IPS-18a (cell line): ENCODE measurements at regions not wholly inside any gene's neighbourhood (a gene's known extent, or its start where the extent isn't known, plus 50 kb on each side); places are given as distances from the start of the nearest gene placed in this dataset.

ENCODE experiments used
- H3K27ac ChIP-seq: one replicate; pipeline ENCODE4 v1.5.1; 2013; ENCODE audit warnings: low read length
- H3K27me3 ChIP-seq: one replicate; pipeline ENCODE4 v1.6.1; 2013; ENCODE audit warnings: mild to moderate bottlenecking, low read length; ENCODE audit not compliant: control insufficient read depth, insufficient read depth
- H3K36me3 ChIP-seq: one replicate; pipeline ENCODE4 v1.6.1; 2013; ENCODE audit warnings: low read depth, low read length; ENCODE audit not compliant: control insufficient read depth
- H3K4me1 ChIP-seq: one replicate; pipeline ENCODE4 v1.6.1; 2013; ENCODE audit warnings: low read depth, low read length; ENCODE audit not compliant: control insufficient read depth
- H3K4me3 ChIP-seq: one replicate; pipeline ENCODE4 v1.5.1; 2013; ENCODE audit warnings: low read length
- H3K9ac ChIP-seq: one replicate; pipeline ENCODE4 v1.6.1; 2013; ENCODE audit warnings: mild to moderate bottlenecking, low read length, moderate library complexity
- H3K9me3 ChIP-seq: one replicate; pipeline ENCODE4 v1.6.1; 2013; ENCODE audit warnings: low read depth, low read length; ENCODE audit not compliant: control insufficient read depth

GRCh38 chr20:54874718-54875117, 399.3 kb downstream of the DOK5 start:
- Histone ChIP-seq H3K9me3 (no peaks in the 10 kb centered on the region), H3K4me1 (no peaks in the 10 kb centered on the region), H3K36me3 (no peaks in the 10 kb centered on the region), H3K4me3 (no peak overlapping the region), H3K27me3 (no peaks in the 10 kb centered on the region), H3K9ac (no peak overlapping the region), H3K27ac (no peak overlapping the region)

GRCh38 chr20:54872440-54872839, 397.0 kb downstream of the DOK5 start:
- Histone ChIP-seq H3K36me3 (no peaks in the 10 kb centered on the region), H3K27ac (no peak overlapping the region), H3K9me3 (no peaks in the 10 kb centered on the region), H3K4me3 (no peak overlapping the region), H3K27me3 (no peaks in the 10 kb centered on the region), H3K4me1 (no peaks in the 10 kb centered on the region), H3K9ac (no peak overlapping the region)

GRCh38 chr20:54869765-54870164, 394.4 kb downstream of the DOK5 start:
- Histone ChIP-seq H3K9ac (no peak overlapping the region), H3K4me3 (no peak overlapping the region), H3K27ac (no peak overlapping the region), H3K36me3 (no peaks in the 10 kb centered on the region), H3K9me3 (no peaks in the 10 kb centered on the region), H3K4me1 (no peaks in the 10 kb centered on the region), H3K27me3 (no peaks in the 10 kb centered on the region)

GRCh38 chr20:54865273-54865672, 389.9 kb downstream of the DOK5 start:
- no peak overlapping the region for H3K27ac ChIP-seq
- H3K4me1 ChIP-seq: no peaks in the 10 kb centered on the region
- H3K9ac ChIP-seq: no peak overlapping the region
- no peaks in the 10 kb centered on the region for H3K36me3 ChIP-seq
- no peaks in the 10 kb centered on the region for H3K9me3 ChIP-seq
- no peak overlapping the region for H3K4me3 ChIP-seq
- H3K27me3 ChIP-seq: no peaks in the 10 kb centered on the region

GRCh38 chr20:54860716-54861115, 385.3 kb downstream of the DOK5 start:
- Histone ChIP-seq H3K4me3 (no peak overlapping the region), H3K27ac (no peak overlapping the region), H3K4me1 (no peaks in the 10 kb centered on the region), H3K9me3 (no peaks in the 10 kb centered on the region), H3K27me3 (no peaks in the 10 kb centered on the region), H3K36me3 (no peaks in the 10 kb centered on the region), H3K9ac (no peak overlapping the region)

GRCh38 chr20:54856202-54856601, 380.8 kb downstream of the DOK5 start:
- H3K9me3 ChIP-seq: no peaks in the 10 kb centered on the region

GRCh38 chr20:54849741-54850140, 374.3 kb downstream of the DOK5 start:
- Histone ChIP-seq H3K9me3 (no peaks in the 10 kb centered on the region), H3K27me3 (no peaks in the 10 kb centered on the region), H3K9ac (no peak overlapping the region), H3K4me1 (no peaks in the 10 kb centered on the region), H3K36me3 (no peaks in the 10 kb centered on the region), H3K27ac (no peak overlapping the region), H3K4me3 (no peak overlapping the region)

More at GRCh38 chr20:54856202-54856601, 380.8 kb downstream of the DOK5 start:
- Histone ChIP-seq H3K27ac (no peak overlapping the region), H3K4me1 (no peaks in the 10 kb centered on the region), H3K4me3 (no peak overlapping the region), H3K9ac (no peak overlapping the region), H3K36me3 (no peaks in the 10 kb centered on the region), H3K27me3 (no peaks in the 10 kb centered on the region)

- Histone ChIP-seq H3K4me3 (no peak overlapping the region), H3K4me1 (no peaks in the 10 kb centered on the region), H3K9me3 (no peaks in the 10 kb centered on the region), H3K27ac (no peak overlapping the region), H3K36me3 (no peaks in the 10 kb centered on the region), H3K27me3 (no peaks in the 10 kb centered on the region), H3K9ac (no peak overlapping the region)
Observed at GRCh38 chr20:54848984-54849538, 373.7 kb downstream of the DOK5 start.

GRCh38 chr20:54848262-54848661, 372.9 kb downstream of the DOK5 start:
- Histone ChIP-seq H3K27me3 (no peaks in the 10 kb centered on the region), H3K27ac (no peak overlapping the region), H3K36me3 (no peaks in the 10 kb centered on the region), H3K4me3 (no peak overlapping the region), H3K9ac (no peak overlapping the region), H3K9me3 (no peaks in the 10 kb centered on the region), H3K4me1 (peaks cover 5% of the 10 kb centered on the region)

GRCh38 chr20:54846948-54847347, 371.6 kb downstream of the DOK5 start:
- no peak overlapping the region for H3K27ac ChIP-seq
- H3K36me3 ChIP-seq: no peaks in the 10 kb centered on the region
- H3K9me3 ChIP-seq: no peaks in the 10 kb centered on the region
- H3K4me3 ChIP-seq: no peak overlapping the region
- no peaks in the 10 kb centered on the region for H3K27me3 ChIP-seq
- H3K4me1 ChIP-seq: peaks cover 5% of the 10 kb centered on the region
- H3K9ac ChIP-seq: no peak overlapping the region

- Histone ChIP-seq H3K27ac (no peak overlapping the region), H3K4me3 (no peak overlapping the region), H3K9ac (no peak overlapping the region), H3K27me3 (no peaks in the 10 kb centered on the region), H3K9me3 (no peaks in the 10 kb centered on the region), H3K36me3 (no peaks in the 10 kb centered on the region), H3K4me1 (peaks cover 5% of the 10 kb centered on the region)
Observed at GRCh38 chr20:54844346-54844745, 369.0 kb downstream of the DOK5 start.

- Histone ChIP-seq H3K4me1 (peaks cover 5% of the 10 kb centered on the region), H3K9me3 (no peaks in the 10 kb centered on the region), H3K9ac (no peak overlapping the region), H3K4me3 (no peak overlapping the region), H3K36me3 (no peaks in the 10 kb centered on the region), H3K27me3 (no peaks in the 10 kb centered on the region), H3K27ac (no peak overlapping the region)
Observed at GRCh38 chr20:54843865-54844264, 368.5 kb downstream of the DOK5 start.
